ENCODE measurements at regions not wholly inside any gene's neighbourhood (a gene's known extent, or its start where the extent isn't known, plus 50 kb on each side); places are given as distances from the start of the nearest gene placed in this dataset.

- TF ChIP-seq, protein P1, sequence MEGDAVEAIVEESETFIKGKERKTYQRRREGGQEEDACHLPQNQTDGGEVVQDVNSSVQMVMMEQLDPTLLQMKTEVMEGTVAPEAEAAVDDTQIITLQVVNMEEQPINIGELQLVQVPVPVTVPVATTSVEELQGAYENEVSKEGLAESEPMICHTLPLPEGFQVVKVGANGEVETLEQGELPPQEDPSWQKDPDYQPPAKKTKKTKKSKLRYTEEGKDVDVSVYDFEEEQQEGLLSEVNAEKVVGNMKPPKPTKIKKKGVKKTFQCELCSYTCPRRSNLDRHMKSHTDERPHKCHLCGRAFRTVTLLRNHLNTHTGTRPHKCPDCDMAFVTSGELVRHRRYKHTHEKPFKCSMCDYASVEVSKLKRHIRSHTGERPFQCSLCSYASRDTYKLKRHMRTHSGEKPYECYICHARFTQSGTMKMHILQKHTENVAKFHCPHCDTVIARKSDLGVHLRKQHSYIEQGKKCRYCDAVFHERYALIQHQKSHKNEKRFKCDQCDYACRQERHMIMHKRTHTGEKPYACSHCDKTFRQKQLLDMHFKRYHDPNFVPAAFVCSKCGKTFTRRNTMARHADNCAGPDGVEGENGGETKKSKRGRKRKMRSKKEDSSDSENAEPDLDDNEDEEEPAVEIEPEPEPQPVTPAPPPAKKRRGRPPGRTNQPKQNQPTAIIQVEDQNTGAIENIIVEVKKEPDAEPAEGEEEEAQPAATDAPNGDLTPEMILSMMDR (IDR thresholded peaks at IDR 0.05; ENCODE audit: borderline replicate concordance, extremely low read depth, low read length, poor library complexity, severe bottlenecking) = no peak
- TF ChIP-seq EZH2 (IDR thresholded peaks at IDR 0.05; ENCODE audit: borderline replicate concordance, low read depth, low read length, severe bottlenecking) = no peak
These were observed 415.3 kb downstream of the IRS2 start for GRCh38 chr13:109371066-109371465.

Measured in DND-41 (cell line).